Stromal cell of bone marrow (primary cell): ENCODE measurements at regions not wholly inside any gene's neighbourhood (a gene's known extent, or its start where the extent isn't known, plus 50 kb on each side); places are given as distances from the start of the nearest gene placed in this dataset.
A peak's percentile ranks its signal among the peaks of the same experiment; 100 is the strongest.

ENCODE experiments used
- DNase-seq: peaks from one replicate; pipeline ENCODE4 v3.0.0-alpha.2; 2012; ENCODE audit warnings: low read depth

GRCh38 chr1:232555494-232556210, 74.3 kb downstream of the SIPA1L2 start:
- DNase-seq, result no peak

- DNase-seq, result no peak
Measured at GRCh38 chr1:232554409-232554808, 75.5 kb downstream of the SIPA1L2 start.

GRCh38 chr1:232553809-232554208, 76.1 kb downstream of the SIPA1L2 start:
- peak; percentile 13 for DNase-seq

- DNase-seq, result no peak
Measured at GRCh38 chr1:232553050-232553754, 76.7 kb downstream of the SIPA1L2 start.

GRCh38 chr1:232551386-232551785, 78.5 kb downstream of the SIPA1L2 start:
- no peak for DNase-seq

- no peak for DNase-seq
Measured at GRCh38 chr1:232550007-232550406, 79.9 kb downstream of the SIPA1L2 start.

- DNase-seq, result no peak
Measured at GRCh38 chr1:232548691-232549090, 81.2 kb downstream of the SIPA1L2 start.

- DNase-seq, result no peak
Measured at GRCh38 chr1:232547938-232548484, 81.9 kb downstream of the SIPA1L2 start.

- DNase-seq, result no peak
Measured at GRCh38 chr1:232542633-232543593, 87.0 kb downstream of the SIPA1L2 start.

- no peak for DNase-seq
Measured at GRCh38 chr1:232538943-232539302, 91.0 kb downstream of the SIPA1L2 start.

- no peak for DNase-seq
Measured at GRCh38 chr1:232538224-232538942, 91.5 kb downstream of the SIPA1L2 start.

- no peak for DNase-seq
Measured at GRCh38 chr1:232534552-232535517, 95.1 kb downstream of the SIPA1L2 start.

GRCh38 chr1:232533328-232533727, 96.6 kb downstream of the SIPA1L2 start:
- DNase-seq, result no peak

GRCh38 chr1:232532901-232533300, 97.0 kb downstream of the SIPA1L2 start:
- no peak for DNase-seq

- no peak for DNase-seq
Measured at GRCh38 chr1:232531291-232531690, 98.6 kb downstream of the SIPA1L2 start.

GRCh38 chr1:232529747-232530146, 100.2 kb downstream of the SIPA1L2 start:
- no peak for DNase-seq

GRCh38 chr1:232528472-232529089, 101.4 kb downstream of the SIPA1L2 start:
- no peak for DNase-seq

- peak; percentile 6 for DNase-seq
Measured at GRCh38 chr1:232524056-232524455, 105.9 kb downstream of the SIPA1L2 start.

GRCh38 chr1:232522189-232522588, 107.7 kb downstream of the SIPA1L2 start:
- DNase-seq, result no peak

GRCh38 chr1:232521660-232522059, 108.3 kb downstream of the SIPA1L2 start:
- no peak for DNase-seq
